WTC11 (cell line): ENCODE measurements at regions not wholly inside any gene's neighbourhood (a gene's known extent, or its start where the extent isn't known, plus 50 kb on each side); places are given as distances from the start of the nearest gene placed in this dataset.

Experiments
- CREB1 ChIP-seq: sonication (generic); formaldehyde crosslinking; IDR thresholded peaks from 2 replicates; pipeline ENCODE4 v1.8.0; 2023; ENCODE audit warnings: mild to moderate bottlenecking, missing genetic modification reagents
- CTCF ChIP-seq: fragments of 200-600 bp; IDR thresholded peaks from 2 replicates; pipeline ENCODE4 v1.8.0; 2022; ENCODE audit warnings: antibody characterized with exemption
- E2F4 ChIP-seq: sonication (generic); formaldehyde crosslinking; IDR thresholded peaks from 2 replicates; pipeline ENCODE4 v1.8.1; 2022; ENCODE audit warnings: low read depth, mild to moderate bottlenecking, moderate library complexity, missing genetic modification reagents, borderline replicate concordance
- FOXJ3 ChIP-seq: sonication (generic); formaldehyde crosslinking; IDR thresholded peaks from 2 replicates; pipeline ENCODE4 v1.9.0; 2021; ENCODE audit warnings: missing genetic modification reagents, mild to moderate bottlenecking, borderline replicate concordance
- MAX ChIP-seq: sonication (generic); formaldehyde crosslinking; IDR thresholded peaks from 2 replicates; pipeline ENCODE4 v1.8.0; 2022; ENCODE audit warnings: mild to moderate bottlenecking, missing genetic modification reagents
- PREB ChIP-seq: sonication (generic); formaldehyde crosslinking; IDR thresholded peaks from 2 replicates; pipeline ENCODE4 v1.8.1; 2022; ENCODE audit warnings: mild to moderate bottlenecking, missing genetic modification reagents, moderate library complexity, borderline replicate concordance
- SMAD3 ChIP-seq: sonication (generic); formaldehyde crosslinking; IDR thresholded peaks from 2 replicates; pipeline ENCODE4 v1.8.0; 2022; ENCODE audit warnings: missing genetic modification reagents, mild to moderate bottlenecking, borderline replicate concordance
- STAT6 ChIP-seq: sonication (generic); formaldehyde crosslinking; conservative IDR thresholded peaks from 2 replicates; pipeline ENCODE4 v1.8.1; 2023; ENCODE audit warnings: mild to moderate bottlenecking, low read depth, missing genetic modification reagents, moderate library complexity
- ZBTB21 ChIP-seq: sonication (generic); formaldehyde crosslinking; IDR thresholded peaks from 2 replicates; pipeline ENCODE4 v1.8.1; 2023; ENCODE audit warnings: mild to moderate bottlenecking, missing genetic modification reagents, borderline replicate concordance
- ZNF121 ChIP-seq: sonication (generic); formaldehyde crosslinking; IDR thresholded peaks from 2 replicates; pipeline ENCODE4 v1.8.0; 2023; ENCODE audit warnings: missing genetic modification reagents
- ZNF416 ChIP-seq: fragments of 250-450 bp; sonication (Bioruptor Pico); IDR thresholded peaks from 2 replicates; pipeline ENCODE4 v1.9.0; 2021; ENCODE audit warnings: mild to moderate bottlenecking, inconsistent platforms

- TF ChIP-seq SMAD3 (CRISPR knock-in tag) = no peak
- TF ChIP-seq PREB (CRISPR knock-in tag) = no peak
- no peak for TF ChIP-seq CREB1
- no peak for TF ChIP-seq CTCF
- no peak for TF ChIP-seq ZNF416 (CRISPR knock-in tag)
- no peak for TF ChIP-seq FOXJ3
- no peak for TF ChIP-seq STAT6 (CRISPR knock-in tag)
- no peak for TF ChIP-seq ZNF121 (CRISPR knock-in tag)
- TF ChIP-seq MAX (CRISPR knock-in tag) = no peak
- TF ChIP-seq ZBTB21 (CRISPR knock-in tag) = no peak
- TF ChIP-seq E2F4 (CRISPR knock-in tag) = no peak
Measured at GRCh38 chr7:54888734-54889082, 129.7 kb upstream of the SEC61G start.
